Esophagus muscularis mucosa (tissue), 4 donors: ENCODE measurements at regions not wholly inside any gene's neighbourhood (a gene's known extent, or its start where the extent isn't known, plus 50 kb on each side); places are given as distances from the start of the nearest gene placed in this dataset.

Experiments
- DNase-seq: peaks from one replicate; pipeline ENCODE4 v3.0.0-alpha.2; 2017; ENCODE audit errors: extremely low spot score
- H3K27ac ChIP-seq, 4 donors: fragments of 200-600 bp; sonication (generic); replicated peaks in 1 of 4; 1 replicate in 3 of 4; 2 replicates in 1 of 4; pipeline ENCODE4 v1.5.1; 2016 to 2019; ENCODE audit warnings: mild to moderate bottlenecking in 1 of 4
- H3K27me3 ChIP-seq, 4 donors: fragments of 200-600 bp; sonication (generic); one replicate each; pipeline versions ENCODE4 v1.5.1 to v1.6.0; 2016 to 2019
- H3K36me3 ChIP-seq, 4 donors: fragments of 200-600 bp; sonication (generic); one replicate each; pipeline ENCODE4 v1.5.1; 2016 to 2019
- H3K4me1 ChIP-seq, 4 donors: fragments of 200-600 bp; sonication (generic); one replicate each; pipeline ENCODE4 v1.5.1; 2016 to 2019
- H3K4me3 ChIP-seq, 4 donors: fragments of 200-600 bp; sonication (generic); 1 replicate in 2 of 4; 2 replicates in 2 of 4; pipeline ENCODE4 v1.5.1; 2016 to 2019; ENCODE audit warnings: mild to moderate bottlenecking in 4 of 4, moderate library complexity in 1 of 4
- H3K9me3 ChIP-seq, 4 donors: fragments of 200-600 bp; sonication (generic); 1 replicate in 3 of 4; 2 replicates in 1 of 4; pipeline ENCODE4 v1.5.1; 2016 to 2019
- CTCF ChIP-seq, 3 experiments: fragments of 200-600 bp in 2 of 3; fragments of 450-650 bp in 1 of 3; sonication (generic) in 2 of 3; IDR thresholded peaks; one replicate each; pipeline ENCODE4 v1.5.1; 2017 to 2019; ENCODE audit warnings: antibody characterized with exemption in 3 of 3, mild to moderate bottlenecking in 2 of 3, moderate library complexity in 1 of 3
- EP300 ChIP-seq: sonication (generic); formaldehyde crosslinking; IDR thresholded peaks from one replicate; pipeline ENCODE4 v1.6.1; 2017; ENCODE audit warnings: antibody characterized with exemption
- POLR2A ChIP-seq: fragments of 450-650 bp; IDR thresholded peaks from one replicate; pipeline ENCODE4 v1.6.1; 2017; ENCODE audit warnings: antibody characterized with exemption, moderate library complexity, mild to moderate bottlenecking, low read depth
- POLR2AphosphoS5 ChIP-seq, 2 donors: sonication (generic); formaldehyde crosslinking; IDR thresholded peaks; one replicate each; pipeline ENCODE4 v1.6.1; 2017; ENCODE audit warnings: antibody characterized with exemption in 2 of 2
- WGBS: methylation state at CpG from one replicate; pipeline ENCODE4 v1.1.5; 2018; 5-methylcytosine and 5-hydroxymethylcytosine counted together
- intact Hi-C: fragments of 100-400 bp; cut with DNase I; formaldehyde crosslinking; loops from one replicate; pipeline ENCODE4 v1.15.1; 2023

GRCh38 chr9:75754080-75754479 lies 136.4 kb upstream of the PCSK5 start:
- intact Hi-C loops, result no loop called here

GRCh38 chr9:75775166-75775565 lies 115.3 kb upstream of the PCSK5 start:
- intact Hi-C loops, result no loop called here
- peaks cover 0 to 11% (median 4%) of the 10 kb centered on the region in 4 donors for H3K9me3 ChIP-seq
- H3K27me3 ChIP-seq, result no peaks in the 10 kb centered on the region
- WGBS, result 94% methylated on average over 2 of the region's 2 CpGs
- H3K36me3 ChIP-seq, result no peaks in the 10 kb centered on the region
- no peak overlapping the region for H3K27ac ChIP-seq
- H3K4me3 ChIP-seq, result no peak overlapping the region
- no peaks in the 10 kb centered on the region for H3K4me1 ChIP-seq
- TF ChIP-seq CTCF (IDR thresholded peaks at IDR 0.05) (no peak), POLR2AphosphoS5 (IDR thresholded peaks at IDR 0.05) (no peak), POLR2A (no peak), EP300 (no peak)
- no peak for DNase-seq

More at GRCh38 chr9:75754080-75754479, 136.4 kb upstream of the PCSK5 start:
- Histone ChIP-seq H3K27ac (no peak overlapping the region), H3K4me1 (no peaks in the 10 kb centered on the region), H3K27me3 (no peaks in the 10 kb centered on the region), H3K36me3 (no peaks in the 10 kb centered on the region), H3K9me3 (peaks cover 0 to 5% (median 1%) of the 10 kb centered on the region in 4 donors), H3K4me3 (no peak overlapping the region)
- TF ChIP-seq EP300 (no peak), POLR2AphosphoS5 (IDR thresholded peaks at IDR 0.05) (no peak), POLR2A (no peak), CTCF (IDR thresholded peaks at IDR 0.05) (no peak)
- WGBS, result 42% methylated on average over 4 of the region's 4 CpGs
- no peak for DNase-seq

- H3K4me3 ChIP-seq, result no peak overlapping the region
Observed at GRCh38 chr9:75775966-75776691, 114.3 kb upstream of the PCSK5 start.

GRCh38 chr9:75780185-75780584 lies 110.3 kb upstream of the PCSK5 start:
- H3K27me3 ChIP-seq, result no peaks in the 10 kb centered on the region
- no peak for DNase-seq
- H3K4me3 ChIP-seq, result no peak overlapping the region
- no peak overlapping the region for H3K27ac ChIP-seq
- intact Hi-C loops, result no loop called here
- 59% methylated on average over 1 of the region's 1 CpG for WGBS
- H3K4me1 ChIP-seq, result no peaks in the 10 kb centered on the region
- H3K36me3 ChIP-seq, result no peaks in the 10 kb centered on the region
- H3K9me3 ChIP-seq, result no peaks in the 10 kb centered on the region
- TF ChIP-seq EP300 (no peak), CTCF (IDR thresholded peaks at IDR 0.05) (no peak), POLR2AphosphoS5 (IDR thresholded peaks at IDR 0.05) (no peak), POLR2A (no peak)

More at GRCh38 chr9:75775966-75776691, 114.3 kb upstream of the PCSK5 start:
- 58% methylated on average over 1 of the region's 1 CpG for WGBS
- intact Hi-C loops, result no loop called here
- Histone ChIP-seq H3K27ac (no peak overlapping the region), H3K36me3 (no peaks in the 10 kb centered on the region), H3K9me3 (peaks cover 0 to 11% (median 4%) of the 10 kb centered on the region in 4 donors), H3K4me1 (no peaks in the 10 kb centered on the region), H3K27me3 (no peaks in the 10 kb centered on the region)
- TF ChIP-seq POLR2AphosphoS5 (IDR thresholded peaks at IDR 0.05), result no peak
- TF ChIP-seq CTCF (IDR thresholded peaks at IDR 0.05), result no peak
- no peak for TF ChIP-seq EP300
- no peak for TF ChIP-seq POLR2A
- DNase-seq, result no peak
